NB4 (cell line): ENCODE measurements at regions not wholly inside any gene's neighbourhood (a gene's known extent, or its start where the extent isn't known, plus 50 kb on each side); places are given as distances from the start of the nearest gene placed in this dataset.
A peak's percentile ranks its signal among the peaks of the same experiment; 100 is the strongest.

Source experiments
- DNase-seq: peaks from one replicate; pipeline ENCODE4 v3.0.0; 2010; ENCODE audit warnings: low read depth
- H3K4me3 ChIP-seq: one replicate; pipeline ENCODE4 v1.5.1; 2011; ENCODE audit warnings: mild to moderate bottlenecking, low read depth, low read length, moderate library complexity
- MYC ChIP-seq: IDR thresholded peaks from 2 replicates; pipeline ENCODE4 v1.6.1; 2011; ENCODE audit warnings: low read depth, low read length
- POLR2A ChIP-seq: IDR thresholded peaks from 2 replicates; pipeline ENCODE4 v1.6.1; 2011; ENCODE audit warnings: mild to moderate bottlenecking; ENCODE audit not compliant: insufficient read length; ENCODE audit errors: extremely low read depth
- TF ChIP-seq, protein P1 (sequence below): IDR thresholded peaks from one replicate; pipeline ENCODE4 v1.5.1; 2012; ENCODE audit warnings: low read depth, low read length
- TF ChIP-seq, protein P2 (sequence below): IDR thresholded peaks from 2 replicates; pipeline ENCODE4 v1.6.1; 2011; ENCODE audit warnings: low read depth, low read length

DNA sequence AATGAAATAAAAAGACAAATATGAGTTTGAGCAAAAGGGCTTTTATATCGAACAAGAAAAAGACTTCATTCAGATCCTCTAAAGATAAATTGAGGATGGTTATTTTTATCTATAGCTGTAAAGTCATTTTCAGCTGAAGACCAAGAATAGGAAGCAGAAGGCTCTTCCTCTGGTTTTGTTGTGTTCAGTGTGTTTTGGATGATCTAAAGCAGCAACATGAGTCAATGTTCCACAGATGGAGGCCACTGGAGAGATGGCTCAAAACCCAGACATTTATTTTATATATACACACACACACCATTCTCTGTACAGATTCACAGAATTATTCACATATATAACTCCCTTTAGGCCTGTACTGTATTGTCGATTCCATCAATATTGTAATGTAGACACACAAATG is 424.3 kb downstream of the MBD2 start:
- TF ChIP-seq, protein P1, sequence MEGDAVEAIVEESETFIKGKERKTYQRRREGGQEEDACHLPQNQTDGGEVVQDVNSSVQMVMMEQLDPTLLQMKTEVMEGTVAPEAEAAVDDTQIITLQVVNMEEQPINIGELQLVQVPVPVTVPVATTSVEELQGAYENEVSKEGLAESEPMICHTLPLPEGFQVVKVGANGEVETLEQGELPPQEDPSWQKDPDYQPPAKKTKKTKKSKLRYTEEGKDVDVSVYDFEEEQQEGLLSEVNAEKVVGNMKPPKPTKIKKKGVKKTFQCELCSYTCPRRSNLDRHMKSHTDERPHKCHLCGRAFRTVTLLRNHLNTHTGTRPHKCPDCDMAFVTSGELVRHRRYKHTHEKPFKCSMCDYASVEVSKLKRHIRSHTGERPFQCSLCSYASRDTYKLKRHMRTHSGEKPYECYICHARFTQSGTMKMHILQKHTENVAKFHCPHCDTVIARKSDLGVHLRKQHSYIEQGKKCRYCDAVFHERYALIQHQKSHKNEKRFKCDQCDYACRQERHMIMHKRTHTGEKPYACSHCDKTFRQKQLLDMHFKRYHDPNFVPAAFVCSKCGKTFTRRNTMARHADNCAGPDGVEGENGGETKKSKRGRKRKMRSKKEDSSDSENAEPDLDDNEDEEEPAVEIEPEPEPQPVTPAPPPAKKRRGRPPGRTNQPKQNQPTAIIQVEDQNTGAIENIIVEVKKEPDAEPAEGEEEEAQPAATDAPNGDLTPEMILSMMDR, result no peak
- TF ChIP-seq MYC (no peak), POLR2A (no peak)
- TF ChIP-seq, protein P2, sequence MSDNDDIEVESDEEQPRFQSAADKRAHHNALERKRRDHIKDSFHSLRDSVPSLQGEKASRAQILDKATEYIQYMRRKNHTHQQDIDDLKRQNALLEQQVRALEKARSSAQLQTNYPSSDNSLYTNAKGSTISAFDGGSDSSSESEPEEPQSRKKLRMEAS, result no peak
- DNase-seq, result no peak

DNA sequence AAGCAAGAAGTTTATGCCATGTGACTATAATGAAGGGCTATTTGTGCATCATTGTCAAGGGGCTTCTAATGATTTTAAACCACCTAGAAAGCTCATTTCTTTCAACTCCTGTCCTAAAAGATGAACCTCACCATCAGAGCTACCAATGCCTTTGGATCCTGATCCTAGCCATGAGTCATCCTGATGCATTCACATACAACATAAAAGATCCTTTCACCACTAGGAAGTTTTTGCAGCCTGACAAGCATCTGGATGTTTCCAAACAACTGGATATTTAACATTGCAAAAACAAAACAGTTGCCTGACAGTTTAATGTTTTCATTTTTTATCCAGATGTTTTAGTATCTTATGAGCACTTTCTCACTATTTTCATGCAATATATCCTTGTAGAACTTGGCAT is 425.3 kb downstream of the MBD2 start:
- no peak for TF ChIP-seq MYC
- no peak for TF ChIP-seq POLR2A
- TF ChIP-seq, protein P2, result no peak
- TF ChIP-seq, protein P1, result no peak
- no peak for DNase-seq
- no peak overlapping the region for H3K4me3 ChIP-seq

More for the DNA sequence above, 424.3 kb downstream of the MBD2 start:
- no peak overlapping the region for H3K4me3 ChIP-seq

DNA sequence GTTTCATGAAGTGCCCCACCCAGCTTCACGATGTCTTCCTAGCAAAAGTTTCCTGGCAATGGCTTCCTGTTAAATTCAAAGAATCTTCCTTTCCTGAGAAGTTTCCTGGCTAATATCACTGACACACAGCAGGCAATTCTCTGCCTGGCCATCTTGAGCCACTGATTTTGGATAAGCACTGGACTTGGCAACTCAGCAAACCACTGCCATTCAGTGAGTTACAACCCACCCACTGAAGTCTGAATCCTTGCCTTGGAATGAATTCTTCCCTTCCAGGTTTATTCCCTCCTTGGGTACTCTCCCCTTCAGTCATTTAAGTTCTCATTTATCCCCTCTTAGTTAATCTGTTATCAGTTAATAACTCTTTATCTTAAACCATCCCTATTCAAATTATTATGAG is 426.0 kb downstream of the MBD2 start:
- DNase-seq, result no peak
- no peak overlapping the region for H3K4me3 ChIP-seq
- TF ChIP-seq POLR2A, result no peak
- TF ChIP-seq, protein P1, result no peak
- TF ChIP-seq, protein P2, result no peak
- no peak for TF ChIP-seq MYC

DNA sequence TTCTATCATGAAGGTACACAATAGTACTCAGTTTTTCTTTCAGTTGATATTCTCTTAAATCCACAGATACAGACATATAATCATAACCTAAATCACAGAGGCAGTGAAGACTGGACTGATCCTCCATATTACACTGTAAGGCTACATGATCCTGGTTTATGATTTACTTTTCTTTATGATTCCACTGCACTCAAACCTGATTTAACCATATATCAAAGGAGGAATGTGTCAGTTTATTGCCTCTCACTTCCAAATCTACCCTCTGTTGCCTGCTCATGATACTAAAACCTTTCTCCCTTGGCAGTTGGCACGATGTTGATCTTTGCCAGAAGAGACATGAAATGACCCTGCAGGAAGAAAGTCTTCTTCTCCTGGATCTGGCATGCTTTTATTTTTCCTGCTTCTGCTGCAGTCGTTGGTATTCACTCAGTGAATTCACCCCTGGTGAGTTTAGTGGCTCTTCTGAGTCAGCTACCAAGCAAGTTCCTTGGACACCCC is 426.4 kb downstream of the MBD2 start:
- DNase-seq, result no peak
- H3K4me3 ChIP-seq, result no peak overlapping the region
- TF ChIP-seq, protein P1, result no peak
- TF ChIP-seq POLR2A (no peak), MYC (no peak)
- TF ChIP-seq, protein P2, result no peak

DNA sequence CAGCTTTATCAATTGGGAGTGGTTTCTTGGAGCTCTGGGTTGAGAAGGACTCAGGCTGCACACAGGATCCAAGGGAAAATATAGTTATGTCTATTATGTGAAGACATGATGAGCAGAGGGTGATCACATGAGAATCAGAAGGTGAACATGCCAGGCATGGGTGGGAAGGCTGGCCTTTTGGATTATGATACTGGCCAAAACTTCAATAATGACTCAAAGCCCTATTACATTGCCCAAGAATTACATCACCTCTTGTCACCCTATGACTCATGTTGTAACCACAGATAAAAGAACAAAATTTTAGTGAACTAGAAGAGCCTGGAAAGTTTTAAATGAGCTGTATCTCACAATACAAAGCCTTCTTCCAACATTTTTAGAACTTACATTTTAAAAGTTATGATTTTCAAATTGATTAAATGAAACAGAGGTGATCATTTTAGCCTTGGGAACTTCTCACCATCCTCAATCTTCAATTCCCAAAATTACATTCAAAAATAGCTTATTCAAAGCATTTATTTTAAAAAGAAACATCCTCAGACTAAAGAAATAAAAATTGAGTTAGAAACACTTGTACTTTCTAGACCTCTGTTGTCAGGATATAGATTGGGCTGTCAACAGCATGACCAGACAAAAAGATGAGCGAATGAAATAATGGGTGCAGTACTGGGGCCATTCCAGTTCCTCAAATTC is 428.3 kb downstream of the MBD2 start:
- no peak overlapping the region for H3K4me3 ChIP-seq
- TF ChIP-seq, protein P1, result no peak
- no peak for TF ChIP-seq POLR2A
- peak; percentile 60 for DNase-seq
